T-helper 1 cell treated with Interleukin-12 subunit alpha and Interleukin-12 subunit beta and Interleukin-4 antibody, amounts not matched to agents 30 ng/mL and 1 ng/mL, for 36 hours (primary cell): ENCODE measurements at regions not wholly inside any gene's neighbourhood (a gene's known extent, or its start where the extent isn't known, plus 50 kb on each side); places are given as distances from the start of the nearest gene placed in this dataset.
"Not testable (repeated sequence)": the region's sequence is repeated elsewhere in the genome, so short reads cannot be mapped to it uniquely, and the experiment has no call there.

Source experiments
- intact Hi-C: fragments of 100-400 bp; cut with micrococcal nuclease; formaldehyde crosslinking; loops from one replicate; pipeline ENCODE4 v1.15.1; 2024

- intact Hi-C loops = no loop called here
Measured at GRCh38 chr4:131248314-131248713, 1900.8 kb upstream of the PCDH10 start.

GRCh38 chr4:131251321-131251720 lies 1897.8 kb upstream of the PCDH10 start:
- intact Hi-C loops = no loop called here

GRCh38 chr4:131257241-131257640 lies 1891.9 kb upstream of the PCDH10 start:
- intact Hi-C loops = no loop called here

GRCh38 chr4:131258361-131258760 lies 1890.7 kb upstream of the PCDH10 start:
- intact Hi-C loops = no loop called here

- intact Hi-C loops = no loop called here
Measured at GRCh38 chr4:131288441-131288840, 1860.7 kb upstream of the PCDH10 start.

GRCh38 chr4:131296192-131296591 lies 1852.9 kb upstream of the PCDH10 start:
- intact Hi-C loops = no loop called here

- intact Hi-C loops = no loop called here
Measured at GRCh38 chr4:131302108-131302507, 1847.0 kb upstream of the PCDH10 start.

GRCh38 chr4:131304686-131305085 lies 1844.4 kb upstream of the PCDH10 start:
- intact Hi-C loops = no loop called here

- intact Hi-C loops = no loop called here
Measured at GRCh38 chr4:131309628-131310027, 1839.5 kb upstream of the PCDH10 start.

- intact Hi-C loops = no loop called here
Measured at GRCh38 chr4:131316086-131316485, 1833.0 kb upstream of the PCDH10 start.

GRCh38 chr4:131337936-131338335 lies 1811.2 kb upstream of the PCDH10 start:
- intact Hi-C loops = no loop called here

GRCh38 chr4:131339137-131339536 lies 1810.0 kb upstream of the PCDH10 start:
- intact Hi-C loops = no loop called here

- intact Hi-C loops = no loop called here
Measured at GRCh38 chr4:131344761-131345160, 1804.3 kb upstream of the PCDH10 start.

- intact Hi-C loops = no loop called here
Measured at GRCh38 chr4:131347816-131348215, 1801.3 kb upstream of the PCDH10 start.

- intact Hi-C loops = no loop called here
Measured at GRCh38 chr4:131348263-131348662, 1800.8 kb upstream of the PCDH10 start.

- intact Hi-C loops = not testable (repeated sequence)
Measured at GRCh38 chr4:131352371-131352770, 1796.7 kb upstream of the PCDH10 start.

GRCh38 chr4:131366714-131367113 lies 1782.4 kb upstream of the PCDH10 start:
- intact Hi-C loops = no loop called here

GRCh38 chr4:131367441-131367840 lies 1781.7 kb upstream of the PCDH10 start:
- intact Hi-C loops = no loop called here

GRCh38 chr4:131370846-131371245 lies 1778.2 kb upstream of the PCDH10 start:
- intact Hi-C loops = no loop called here

GRCh38 chr4:131381055-131381454 lies 1768.0 kb upstream of the PCDH10 start:
- intact Hi-C loops = no loop called here

- intact Hi-C loops = no loop called here
Measured at GRCh38 chr4:131382839-131383238, 1766.3 kb upstream of the PCDH10 start.

- intact Hi-C loops = no loop called here
Measured at GRCh38 chr4:131388277-131388676, 1760.8 kb upstream of the PCDH10 start.

GRCh38 chr4:131408102-131408501 lies 1741.0 kb upstream of the PCDH10 start:
- intact Hi-C loops = no loop called here

- intact Hi-C loops = no loop called here
Measured at GRCh38 chr4:131411393-131411792, 1737.7 kb upstream of the PCDH10 start.
